K562 (cell line): ENCODE measurements at regions not wholly inside any gene's neighbourhood (a gene's known extent, or its start where the extent isn't known, plus 50 kb on each side); places are given as distances from the start of the nearest gene placed in this dataset.

ENCODE experiments used
- ATAC-seq: fragments of 200-7000 bp; cut with Tn5 transposase; 3 replicates; pipeline ENCODE4 v1.9.1; 2020; ENCODE audit warnings: moderate library complexity
- BruUV-seq: library from RNA; stranded (reverse); fragments of 400-500 nt; replicated peaks from 2 replicates; lab custom pipeline; 2021; lab: Mats Ljungman, UMichigan
- CTCF ChIA-PET: fragments of 300-600 bp; formaldehyde crosslinking; extraction: SDS; loops from one replicate; lab custom pipeline; 2021; ENCODE audit warnings: low intra/inter-chr PET ratio; lab: Yijun Ruan, JAX
- POLR2A ChIA-PET: fragments of 300-600, 350-650 bp; sonication (Branson Sonifier 250); formaldehyde crosslinking; extraction: SDS; loops from one replicate; lab custom pipeline; 2021; ENCODE audit warnings: antibody characterized with exemption, inconsistent platforms; lab: Yijun Ruan, JAX
- DNase-seq, 4 experiments: peaks; one replicate each; pipeline versions ENCODE4 v3.0.0 to v3.0.0-alpha.2; 2011 to 2018; ENCODE audit warnings: low spot score in 3 of 4, mixed read lengths in 3 of 4; ENCODE audit errors: extremely low read depth in 1 of 4
- FAIRE-seq: peaks from 2 replicates; lab custom pipeline; 2011; peaks lifted over from hg19 to GRCh38; lab: Jason Lieb, UNC
- H2AFZ ChIP-seq: 2 replicates; pipeline ENCODE4 v1.6.0; 2011; ENCODE audit warnings: low read depth, low read length, control low read depth, inconsistent platforms
- H3K27ac ChIP-seq: fragments of 200-600 bp; 3 replicates; pipeline ENCODE4 v1.8.0; 2011; ENCODE audit warnings: low read depth, mild to moderate bottlenecking, control low read depth, inconsistent platforms, low read length, moderate library complexity, mixed read lengths; ENCODE audit errors: extremely low read depth
- H3K27me3 ChIP-seq, 2 experiments: fragments of 300-600 bp in 1 of 2; 2 replicates in 1 of 2; 3 replicates in 1 of 2; pipeline versions ENCODE4 v1.6.0 to v1.8.0; 2011; ENCODE audit warnings: inconsistent platforms in 2 of 2, low read length in 2 of 2, mild to moderate bottlenecking in 1 of 2, mixed read lengths in 1 of 2, moderate library complexity in 1 of 2; ENCODE audit not compliant: control insufficient read depth in 2 of 2, insufficient read depth in 2 of 2
- H3K36me3 ChIP-seq: fragments of 300-600 bp; 3 replicates; pipeline ENCODE4 v1.8.0; 2011; ENCODE audit warnings: mild to moderate bottlenecking, low read length, inconsistent platforms; ENCODE audit not compliant: control insufficient read depth, insufficient read depth
- H3K4me1 ChIP-seq, 2 experiments: fragments of 200-600 bp in 1 of 2; replicated peaks in 1 of 2; 2 replicates in 1 of 2; 3 replicates in 1 of 2; pipeline versions ENCODE4 v1.5.1 to v1.8.0; 2011; ENCODE audit warnings: inconsistent platforms in 2 of 2, low read length in 2 of 2, mild to moderate bottlenecking in 1 of 2, mixed read lengths in 1 of 2, moderate library complexity in 1 of 2; ENCODE audit not compliant: control insufficient read depth in 2 of 2, insufficient read depth in 2 of 2
- H3K4me2 ChIP-seq: 2 replicates; pipeline ENCODE4 v1.6.1; 2011; ENCODE audit warnings: low read length, control low read depth, inconsistent platforms, mixed read lengths; ENCODE audit not compliant: insufficient read depth
- H3K4me3 ChIP-seq: fragments of 200-600 bp; sonication (generic), shearing (Covaris generic); 2 replicates; pipeline ENCODE4 v1.5.1; 2016; ENCODE audit warnings: control low read depth, inconsistent platforms
- H3K79me2 ChIP-seq: fragments of 200-600 bp; 3 replicates; pipeline ENCODE4 v1.8.0; 2011; ENCODE audit warnings: low read length, inconsistent platforms; ENCODE audit not compliant: control insufficient read depth, insufficient read depth
- H3K9ac ChIP-seq, 2 experiments: 2 replicates each; pipeline versions ENCODE4 v1.6.0 to v1.6.1; 2011; ENCODE audit warnings: low read depth in 2 of 2, low read length in 2 of 2, control low read depth in 1 of 2, inconsistent platforms in 1 of 2, mild to moderate bottlenecking in 1 of 2, mixed read lengths in 1 of 2; ENCODE audit not compliant: insufficient read depth in 1 of 2
- H3K9me1 ChIP-seq: one replicate; pipeline ENCODE4 v1.6.0; 2011; ENCODE audit warnings: inconsistent platforms, mild to moderate bottlenecking, low read length, moderate library complexity; ENCODE audit not compliant: control insufficient read depth, insufficient read depth
- H3K9me3 ChIP-seq: replicated peaks from 2 replicates; pipeline ENCODE4 v1.5.1; 2011; ENCODE audit warnings: low read depth, low read length, inconsistent platforms; ENCODE audit not compliant: control insufficient read depth, insufficient read depth
- H4K20me1 ChIP-seq: replicated peaks from 2 replicates; pipeline ENCODE4 v1.6.1; 2011; ENCODE audit warnings: low read length, inconsistent platforms, mixed read lengths; ENCODE audit not compliant: control insufficient read depth, insufficient read depth
- ARID1B ChIP-seq: fragments of 450-650 bp; IDR thresholded peaks from 2 replicates; pipeline ENCODE4 v1.6.1; 2016; ENCODE audit warnings: antibody characterized with exemption, mild to moderate bottlenecking, inconsistent platforms
- KAT7 ChIP-seq: sonication (generic); formaldehyde crosslinking; IDR thresholded peaks from 2 replicates; pipeline ENCODE4 v1.8.0; 2022; ENCODE audit warnings: missing genetic modification reagents, mild to moderate bottlenecking, borderline replicate concordance
- MTF1 ChIP-seq: fragments of 250-450 bp; sonication (Bioruptor Pico); IDR thresholded peaks from 2 replicates; pipeline ENCODE4 v1.9.0; 2021; ENCODE audit warnings: moderate library complexity, mild to moderate bottlenecking, inconsistent platforms, borderline replicate concordance
- NCOA1 ChIP-seq: fragments of 450-650 bp; IDR thresholded peaks from 2 replicates; pipeline ENCODE4 v1.6.1; 2016; ENCODE audit warnings: low read depth
- NR2F6 ChIP-seq: fragments of 450-650 bp; formaldehyde crosslinking; IDR thresholded peaks from 2 replicates; pipeline ENCODE4 v1.4.0; 2020; ENCODE audit warnings: mild to moderate bottlenecking
- STAT6 ChIP-seq: sonication (generic); formaldehyde crosslinking; IDR thresholded peaks from 2 replicates; pipeline ENCODE4 v1.8.1; 2023; ENCODE audit warnings: mild to moderate bottlenecking, missing genetic modification reagents
- TAF1 ChIP-seq: IDR thresholded peaks from 2 replicates; pipeline ENCODE4 v1.6.1; 2011; ENCODE audit warnings: mild to moderate bottlenecking, low read length, moderate library complexity; ENCODE audit not compliant: insufficient read depth, control insufficient read depth, severe bottlenecking; ENCODE audit errors: extremely low read depth
- ZNF217 ChIP-seq: sonication (generic); formaldehyde crosslinking; IDR thresholded peaks from 2 replicates; pipeline ENCODE4 v1.8.0; 2022; ENCODE audit warnings: mild to moderate bottlenecking, missing genetic modification reagents
- ZNF584 ChIP-seq: fragments of 200-800 bp; sonication (Bioruptor generic); IDR thresholded peaks from 2 replicates; pipeline ENCODE4 v1.6.1; 2016; ENCODE audit warnings: low read depth, mild to moderate bottlenecking, missing genetic modification characterization, missing compliant biosample characterization
- ZNF589 ChIP-seq: fragments of 200-800 bp; sonication (Bioruptor generic); IDR thresholded peaks from 2 replicates; pipeline ENCODE4 v1.6.1; 2016; ENCODE audit warnings: low read depth, missing genetic modification characterization, missing compliant biosample characterization
- ZNF740 ChIP-seq, 3 experiments: fragments of 200-800 bp in 1 of 3; sonication (Bioruptor generic) in 1 of 3; sonication (generic) in 1 of 3; formaldehyde crosslinking in 1 of 3; IDR thresholded peaks; 2 replicates each; pipeline versions ENCODE4 v1.6.1 to v1.8.0; 2016 to 2022; ENCODE audit warnings: mild to moderate bottlenecking in 2 of 3, missing compliant biosample characterization in 2 of 3, missing genetic modification characterization in 2 of 3, missing genetic modification reagents in 1 of 3
- WGBS: fragments of 100-300 bp; shearing (Covaris generic); methylation state at CpG from one replicate; pipeline ENCODE4 v1.1.6; 2016; ENCODE audit warnings: low coverage, mixed read lengths; ENCODE audit not compliant: insufficient coverage; ENCODE audit errors: missing lambda C conversion rate; 5-methylcytosine and 5-hydroxymethylcytosine counted together
- in situ Hi-C: fragments of 300-500 bp; cut with MboI; formaldehyde crosslinking; loops from 4 replicates; pipeline ENCODE4 v1.15.0; 2018; ENCODE audit warnings: inconsistent platforms, mixed read lengths
- intact Hi-C: fragments of 100-400 bp; cut with micrococcal nuclease; formaldehyde crosslinking; loops from 2 replicates; pipeline ENCODE4 v1.14.2; 2022

- no peak for TF ChIP-seq ZNF740 (CRISPR knock-in tag; IDR thresholded peaks at IDR 0.05)
- no peak for TF ChIP-seq ZNF740 (tag; IDR thresholded peaks at IDR 0.05)
Observed at GRCh38 chr6:2512802-2513201, 237.9 kb downstream of the MYLK4 start (continued).

GRCh38 chr6:2510316-2510715 is 240.4 kb downstream of the MYLK4 start:
- no TSS peak for BruUV-seq
- Histone ChIP-seq H3K79me2 (no peaks in the 10 kb centered on the region), H3K4me1 (no peaks in the 10 kb centered on the region), H3K9me1 (no peaks in the 10 kb centered on the region), H3K27ac (no peak overlapping the region), H3K27me3 (peaks cover 39 to 41% of the 10 kb centered on the region in 2 experiments), H3K4me2 (no peak overlapping the region), H4K20me1 (0 out of 2 replicates have a peak, but pooled peaks cover 2% of the 10 kb centered on the region), H3K36me3 (no peaks in the 10 kb centered on the region), H3K4me3 (no peak overlapping the region), H2AFZ (no peak overlapping the region), H3K9ac (no peak overlapping the region), H3K9me3 (no peaks in the 10 kb centered on the region)
- POLR2A ChIA-PET = no interaction called here
- no peak for FAIRE-seq
- in situ Hi-C loops (no loop called here), intact Hi-C loops (no loop called here)
- no peak for TF ChIP-seq KAT7 (CRISPR knock-in tag)
- TF ChIP-seq TAF1 = no peak
- no peak for TF ChIP-seq STAT6
- no peak for TF ChIP-seq NCOA1
- no peak for TF ChIP-seq MTF1 (CRISPR knock-in tag)
- no peak for TF ChIP-seq NR2F6 (CRISPR knock-in tag)
- no peak for TF ChIP-seq ZNF589 (CRISPR knock-in tag)
- no peak for TF ChIP-seq ARID1B
- TF ChIP-seq ZNF584 = no peak
- no peak for TF ChIP-seq ZNF217 (CRISPR knock-in tag)
- DNase-seq = no peak
- CTCF ChIA-PET = no interaction called here
- ATAC-seq = no peak
- under 1% methylated on average over 13 of the region's 13 CpGs for WGBS
